ENCODE measurements at regions not wholly inside any gene's neighbourhood (a gene's known extent, or its start where the extent isn't known, plus 50 kb on each side); places are given as distances from the start of the nearest gene placed in this dataset.

DNA sequence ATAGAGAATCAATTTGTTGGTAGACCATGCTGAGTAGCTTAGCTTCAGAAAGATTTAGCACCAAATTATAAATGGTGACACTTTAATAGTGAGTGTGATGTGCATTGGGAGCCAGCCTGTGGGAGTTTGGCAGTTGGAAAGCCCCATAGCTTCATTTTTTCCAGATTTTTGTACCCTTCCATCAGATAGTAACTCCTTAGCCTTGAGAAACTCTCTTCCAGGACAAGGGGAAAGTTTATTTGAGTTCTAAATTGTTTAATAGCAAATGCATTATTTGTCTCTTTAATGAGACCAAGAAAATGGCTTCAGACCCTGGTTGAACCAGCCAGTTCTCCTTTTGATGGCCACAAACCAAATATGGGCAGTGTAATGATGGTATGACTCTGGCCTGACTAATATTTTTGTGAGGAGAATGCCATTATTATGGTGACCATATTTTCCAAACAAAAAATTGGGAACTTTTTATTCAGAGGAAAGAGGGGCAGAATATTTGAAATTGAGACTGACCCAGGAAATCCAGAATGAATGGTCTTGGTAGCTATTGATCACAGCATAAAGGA is 49.8 kb downstream of the PLCE1 start:
- no peak for DNase-seq
- ChIA-PET POLR2A (no interaction called here), CTCF (no interaction called here)
- Mint-ChIP-seq H3K27me3 (no peaks in the 10 kb centered on the region), H3K4me3 (no peak overlapping the region), H3K9me3 (no peaks in the 10 kb centered on the region), H3K4me1 (no peaks in the 10 kb centered on the region), H3K36me3 (ENCODE audit: low read depth) (no peaks in the 10 kb centered on the region), H3K27ac (no peak overlapping the region)

- H3K36me3 Mint-ChIP-seq (ENCODE audit: low read depth): no peaks in the 10 kb centered on the region
- peaks cover 10% of the 10 kb centered on the region for H3K27me3 Mint-ChIP-seq
- POLR2A ChIA-PET: no interaction called here
- no peak overlapping the region for H3K4me3 Mint-ChIP-seq
- H3K27ac Mint-ChIP-seq: no peak overlapping the region
- H3K4me1 Mint-ChIP-seq: no peaks in the 10 kb centered on the region
- no peak for DNase-seq
- H3K9me3 Mint-ChIP-seq: no peaks in the 10 kb centered on the region
- CTCF ChIA-PET: no interaction called here
Measured at GRCh38 chr10:94046098-94046497, 52.4 kb downstream of the PLCE1 start.

DNA sequence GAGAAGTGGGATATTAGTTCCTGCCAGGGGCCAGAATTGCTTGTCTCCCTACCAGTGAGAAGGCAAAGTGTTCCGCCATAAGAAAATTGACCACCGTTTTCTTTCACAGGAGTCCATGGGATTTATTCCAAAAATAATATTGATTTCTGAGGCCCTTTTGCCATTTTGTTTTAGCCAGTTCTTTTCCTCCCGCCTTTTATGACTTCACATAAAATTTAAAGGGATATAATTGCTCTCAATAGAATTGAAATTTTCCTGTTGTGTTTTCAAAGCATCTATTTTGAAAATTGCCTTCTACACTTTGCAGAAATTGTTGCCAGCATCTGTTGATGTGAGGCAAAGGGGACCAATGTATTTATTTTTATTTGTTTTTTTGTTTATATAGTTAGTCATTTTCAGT is 53.6 kb downstream of the PLCE1 start:
- H3K27me3 Mint-ChIP-seq: peaks cover 11% of the 10 kb centered on the region
- H3K4me3 Mint-ChIP-seq: no peak overlapping the region
- no peak for DNase-seq
- no peaks in the 10 kb centered on the region for H3K36me3 Mint-ChIP-seq (ENCODE audit: low read depth)
- H3K4me1 Mint-ChIP-seq: no peaks in the 10 kb centered on the region
- no peak overlapping the region for H3K27ac Mint-ChIP-seq
- no peaks in the 10 kb centered on the region for H3K9me3 Mint-ChIP-seq
- POLR2A ChIA-PET: no interaction called here
- CTCF ChIA-PET: no interaction called here

- DNase-seq: no peak
- Mint-ChIP-seq H3K27ac (no peak overlapping the region), H3K27me3 (peaks cover 11% of the 10 kb centered on the region), H3K36me3 (ENCODE audit: low read depth) (no peaks in the 10 kb centered on the region), H3K4me1 (no peaks in the 10 kb centered on the region), H3K9me3 (no peaks in the 10 kb centered on the region), H3K4me3 (no peak overlapping the region)
- ChIA-PET POLR2A (no interaction called here), CTCF (no interaction called here)
Measured at GRCh38 chr10:94049911-94050310, 56.2 kb downstream of the PLCE1 start.

DNA sequence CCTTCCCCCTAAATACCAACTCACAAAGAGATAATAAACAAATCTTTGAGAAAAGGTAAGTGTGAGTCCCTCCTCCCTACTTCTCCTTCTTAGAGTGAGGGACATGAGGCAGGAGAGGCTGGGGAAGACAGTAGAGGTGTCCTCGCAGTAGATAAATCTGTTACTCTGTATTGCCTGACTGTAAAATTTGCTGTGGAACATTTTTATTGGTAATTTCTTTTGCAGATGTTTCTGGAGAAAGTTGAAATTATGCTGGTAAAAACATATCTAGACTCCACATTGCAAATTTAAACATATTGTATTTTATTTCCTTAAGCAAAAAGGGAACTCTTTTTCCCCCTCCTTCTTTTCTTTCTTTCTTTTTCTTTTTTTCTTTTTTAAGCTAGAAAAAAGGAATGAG is 58.5 kb downstream of the PLCE1 start:
- H3K4me1 Mint-ChIP-seq: no peaks in the 10 kb centered on the region
- H3K27me3 Mint-ChIP-seq: peaks cover 11% of the 10 kb centered on the region
- CTCF ChIA-PET: no interaction called here
- POLR2A ChIA-PET: no interaction called here
- H3K36me3 Mint-ChIP-seq (ENCODE audit: low read depth): no peaks in the 10 kb centered on the region
- no peak overlapping the region for H3K4me3 Mint-ChIP-seq
- no peaks in the 10 kb centered on the region for H3K9me3 Mint-ChIP-seq
- H3K27ac Mint-ChIP-seq: no peak overlapping the region
- DNase-seq: no peak

GRCh38 chr10:94052866-94053791 is 59.4 kb downstream of the PLCE1 start:
- Mint-ChIP-seq H3K4me1 (no peaks in the 10 kb centered on the region), H3K36me3 (ENCODE audit: low read depth) (no peaks in the 10 kb centered on the region), H3K4me3 (no peak overlapping the region), H3K27ac (no peak overlapping the region), H3K9me3 (no peaks in the 10 kb centered on the region), H3K27me3 (peaks cover 11% of the 10 kb centered on the region)
- ChIA-PET POLR2A (no interaction called here), CTCF (no interaction called here)
- DNase-seq: no peak

GRCh38 chr10:94059178-94059883 is 65.6 kb downstream of the PLCE1 start:
- no peak for DNase-seq
- CTCF ChIA-PET: no interaction called here
- H3K27me3 Mint-ChIP-seq: peaks cover 5% of the 10 kb centered on the region
- no peaks in the 10 kb centered on the region for H3K4me1 Mint-ChIP-seq
- H3K36me3 Mint-ChIP-seq (ENCODE audit: low read depth): no peaks in the 10 kb centered on the region
- POLR2A ChIA-PET: interaction anchor here (0.6 kb wide), 1 partner anchor 329 kb away, joined by 4 read pairs; no protein-coding TSS in a partner anchor
- H3K4me3 Mint-ChIP-seq: no peak overlapping the region
- H3K9me3 Mint-ChIP-seq: no peaks in the 10 kb centered on the region
- H3K27ac Mint-ChIP-seq: no peak overlapping the region

- CTCF ChIA-PET: no interaction called here
- DNase-seq: no peak
Measured at GRCh38 chr10:94061026-94061425, 67.3 kb downstream of the PLCE1 start.

DNA sequence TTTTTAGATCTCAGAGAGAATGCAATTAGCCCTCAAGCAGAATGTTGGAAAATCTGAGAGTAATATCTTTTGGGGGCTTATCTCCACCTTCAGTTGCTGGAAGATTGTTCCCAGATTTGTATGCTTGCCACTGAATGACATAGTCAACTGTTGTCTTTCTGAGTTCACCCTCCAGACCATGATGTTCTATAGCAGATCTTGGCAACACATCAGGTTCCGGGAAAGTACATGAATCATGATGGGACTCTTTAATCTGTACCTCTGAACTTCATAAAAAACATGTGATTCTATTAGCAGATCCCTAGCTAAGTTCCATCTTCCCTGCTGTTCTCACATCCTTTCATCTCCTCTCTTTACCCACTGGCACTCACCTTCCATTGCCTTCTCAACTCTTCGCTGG is 68.9 kb downstream of the PLCE1 start:
- Mint-ChIP-seq H3K4me3 (no peak overlapping the region), H3K27me3 (peaks cover 5% of the 10 kb centered on the region)

More at GRCh38 chr10:94061026-94061425, 67.3 kb downstream of the PLCE1 start:
- no peaks in the 10 kb centered on the region for H3K4me1 Mint-ChIP-seq
- POLR2A ChIA-PET: no interaction called here
- H3K36me3 Mint-ChIP-seq (ENCODE audit: low read depth): no peaks in the 10 kb centered on the region
- peaks cover 5% of the 10 kb centered on the region for H3K27me3 Mint-ChIP-seq
- no peaks in the 10 kb centered on the region for H3K9me3 Mint-ChIP-seq
- H3K27ac Mint-ChIP-seq: no peak overlapping the region
- no peak overlapping the region for H3K4me3 Mint-ChIP-seq

GRCh38 chr10:94065362-94065761 is 71.6 kb downstream of the PLCE1 start:
- DNase-seq: no peak
- CTCF ChIA-PET: no interaction called here
- no peaks in the 10 kb centered on the region for H3K27me3 Mint-ChIP-seq
- no peaks in the 10 kb centered on the region for H3K9me3 Mint-ChIP-seq
- H3K4me1 Mint-ChIP-seq: no peaks in the 10 kb centered on the region
- H3K27ac Mint-ChIP-seq: no peak overlapping the region
- no peak overlapping the region for H3K4me3 Mint-ChIP-seq
- no peaks in the 10 kb centered on the region for H3K36me3 Mint-ChIP-seq (ENCODE audit: low read depth)
- POLR2A ChIA-PET: no interaction called here

More for the DNA sequence above, 68.9 kb downstream of the PLCE1 start:
- H3K27ac Mint-ChIP-seq: no peak overlapping the region
- DNase-seq: no peak
- no peaks in the 10 kb centered on the region for H3K36me3 Mint-ChIP-seq (ENCODE audit: low read depth)
- POLR2A ChIA-PET: no interaction called here
- H3K9me3 Mint-ChIP-seq: no peaks in the 10 kb centered on the region
- CTCF ChIA-PET: no interaction called here
- no peaks in the 10 kb centered on the region for H3K4me1 Mint-ChIP-seq

DNA sequence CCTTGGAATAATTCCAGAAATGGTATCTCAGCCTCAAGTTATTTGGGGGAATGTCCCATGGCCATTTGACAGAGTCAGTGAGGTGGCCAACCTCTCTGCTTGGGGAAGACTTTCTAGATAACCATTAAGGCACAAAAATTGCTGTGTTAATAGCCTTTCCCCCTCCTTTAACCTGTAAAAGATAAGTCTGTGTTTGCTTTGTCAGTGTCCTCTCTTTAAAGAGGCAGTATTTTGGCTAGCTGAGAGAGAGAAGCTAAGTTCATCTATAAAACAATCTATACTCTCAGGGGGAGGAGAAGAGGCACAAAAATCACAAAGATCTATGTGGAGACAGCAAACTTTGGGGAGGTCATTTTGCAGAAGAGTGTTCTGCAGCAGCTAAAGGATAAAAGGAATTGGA is 72.1 kb downstream of the PLCE1 start:
- ChIA-PET CTCF (no interaction called here), POLR2A (no interaction called here)
- H3K27me3 Mint-ChIP-seq: no peaks in the 10 kb centered on the region
- H3K27ac Mint-ChIP-seq: no peak overlapping the region
- H3K4me3 Mint-ChIP-seq: no peak overlapping the region
- H3K4me1 Mint-ChIP-seq: no peaks in the 10 kb centered on the region
- H3K9me3 Mint-ChIP-seq: no peaks in the 10 kb centered on the region
- H3K36me3 Mint-ChIP-seq (ENCODE audit: low read depth): no peaks in the 10 kb centered on the region
- no peak for DNase-seq

DNA sequence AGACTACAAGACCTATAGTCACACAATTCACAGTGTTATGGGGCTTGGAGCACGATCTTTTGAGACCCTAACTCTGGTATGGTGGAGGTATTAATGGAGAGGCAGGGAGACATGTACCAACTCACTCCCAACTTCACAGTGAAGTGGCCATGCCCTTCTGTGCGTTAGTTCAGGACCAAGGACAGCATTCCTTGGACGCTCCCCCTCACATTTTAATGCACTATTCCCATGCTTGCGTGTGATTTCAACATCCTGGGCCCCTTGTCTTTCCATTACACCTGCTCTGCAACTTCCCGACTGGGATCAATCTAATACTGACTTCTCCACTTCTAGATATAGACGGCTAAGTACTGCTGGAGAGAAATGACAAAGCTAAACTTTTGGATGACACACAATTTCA is 72.7 kb downstream of the PLCE1 start:
- Mint-ChIP-seq H3K27ac (no peak overlapping the region), H3K4me3 (no peak overlapping the region), H3K27me3 (no peaks in the 10 kb centered on the region), H3K4me1 (no peaks in the 10 kb centered on the region), H3K9me3 (no peaks in the 10 kb centered on the region), H3K36me3 (ENCODE audit: low read depth) (no peaks in the 10 kb centered on the region)
- CTCF ChIA-PET: no interaction called here
- DNase-seq: no peak
- POLR2A ChIA-PET: no interaction called here

- no peak overlapping the region for H3K27ac Mint-ChIP-seq
- no peaks in the 10 kb centered on the region for H3K4me1 Mint-ChIP-seq
- no peak overlapping the region for H3K4me3 Mint-ChIP-seq
- ChIA-PET CTCF (no interaction called here), POLR2A (no interaction called here)
- peaks cover 2% of the 10 kb centered on the region for H3K27me3 Mint-ChIP-seq
- H3K36me3 Mint-ChIP-seq (ENCODE audit: low read depth): no peaks in the 10 kb centered on the region
- no peak for DNase-seq
- no peaks in the 10 kb centered on the region for H3K9me3 Mint-ChIP-seq
Measured at GRCh38 chr10:94069884-94070283, 76.2 kb downstream of the PLCE1 start.

GRCh38 chr10:94074462-94074861 is 80.7 kb downstream of the PLCE1 start:
- H3K36me3 Mint-ChIP-seq (ENCODE audit: low read depth): no peaks in the 10 kb centered on the region
- ChIA-PET CTCF (no interaction called here), POLR2A (no interaction called here)

More at GRCh38 chr10:94074462-94074861, 80.7 kb downstream of the PLCE1 start:
- DNase-seq: no peak
- Mint-ChIP-seq H3K4me3 (no peak overlapping the region), H3K4me1 (no peaks in the 10 kb centered on the region), H3K27me3 (peaks cover 2% of the 10 kb centered on the region), H3K9me3 (no peaks in the 10 kb centered on the region), H3K27ac (no peak overlapping the region)

Measured in activated CD4-positive, alpha-beta memory T cell treated with anti-CD3 and anti-CD28 coated beads, Interleukin-2, amount 10 ng/mL, durations not matched to agents 7 days and 5 days (primary cell).